Loucy (cell line): ENCODE measurements at regions not wholly inside any gene's neighbourhood (a gene's known extent, or its start where the extent isn't known, plus 50 kb on each side); places are given as distances from the start of the nearest gene placed in this dataset.

Source experiments
- H2AFZ ChIP-seq: fragments of 200-600 bp; sonication (generic); 2 replicates; pipeline ENCODE4 v1.6.0; 2016; ENCODE audit warnings: antibody characterized with exemption, mild to moderate bottlenecking, low read length, moderate library complexity
- H3F3A ChIP-seq: fragments of 200-600 bp; 2 replicates; pipeline ENCODE4 v1.6.0; 2016; ENCODE audit warnings: antibody characterized with exemption, low read depth, mild to moderate bottlenecking
- H3K27me3 ChIP-seq: fragments of 200-600 bp; sonication (generic); 2 replicates; pipeline ENCODE4 v1.6.1; 2014; ENCODE audit warnings: low read length, mild to moderate bottlenecking; ENCODE audit not compliant: insufficient read depth, poor library complexity, severe bottlenecking
- H3K36me3 ChIP-seq: fragments of 200-600 bp; sonication (generic); 2 replicates; pipeline ENCODE4 v1.6.1; 2016; ENCODE audit warnings: low read length; ENCODE audit not compliant: insufficient read depth
- H3K4me1 ChIP-seq: fragments of 200-600 bp; sonication (generic); 2 replicates; pipeline ENCODE4 v1.5.1; 2014; ENCODE audit warnings: low read length, mild to moderate bottlenecking; ENCODE audit not compliant: insufficient read depth, poor library complexity, severe bottlenecking
- H3K4me2 ChIP-seq: fragments of 200-600 bp; sonication (generic); 2 replicates; pipeline ENCODE4 v1.6.0; 2014; ENCODE audit warnings: antibody characterized with exemption, low read length, low read depth, mild to moderate bottlenecking; ENCODE audit not compliant: poor library complexity, severe bottlenecking
- H3K4me3 ChIP-seq: fragments of 200-600 bp; sonication (generic); 2 replicates; pipeline ENCODE4 v1.5.1; 2014; ENCODE audit warnings: low read length, mild to moderate bottlenecking, mixed read lengths; ENCODE audit not compliant: poor library complexity, severe bottlenecking
- H3K79me2 ChIP-seq: fragments of 200-600 bp; sonication (generic); 2 replicates; pipeline ENCODE4 v1.6.1; 2014; ENCODE audit warnings: low read length; ENCODE audit not compliant: insufficient read depth
- H3K9ac ChIP-seq: fragments of 200-600 bp; sonication (generic); 2 replicates; pipeline ENCODE4 v1.6.0; 2014; ENCODE audit warnings: mild to moderate bottlenecking, low read depth, low read length, moderate library complexity; ENCODE audit not compliant: poor library complexity, severe bottlenecking
- H3K9me2 ChIP-seq: fragments of 200-600 bp; sonication (generic); replicated peaks from 2 replicates; pipeline ENCODE4 v1.6.1; 2016; ENCODE audit warnings: low read depth, low read length, mixed read lengths
- H3K9me3 ChIP-seq: fragments of 200-600 bp; sonication (generic); 2 replicates; pipeline ENCODE4 v1.6.1; 2014; ENCODE audit warnings: mild to moderate bottlenecking, antibody characterized with exemption, low read length, low read depth; ENCODE audit not compliant: insufficient read depth
- H4K20me1 ChIP-seq: fragments of 200-600 bp; sonication (generic); 2 replicates; pipeline ENCODE4 v1.6.0; 2014; ENCODE audit warnings: antibody characterized with exemption, low read length, mild to moderate bottlenecking; ENCODE audit not compliant: insufficient read depth, poor library complexity, severe bottlenecking
- EZH2phosphoT487 ChIP-seq: fragments of 200-600 bp; IDR thresholded peaks from 2 replicates; pipeline ENCODE4 v1.6.1; 2018; ENCODE audit warnings: antibody characterized with exemption, mild to moderate bottlenecking, moderate library complexity, borderline replicate concordance
- TF ChIP-seq, protein P1 (sequence below): fragments of 200-600 bp; sonication (generic); conservative IDR thresholded peaks from 2 replicates; pipeline ENCODE4 v1.5.1; 2014; ENCODE audit warnings: mild to moderate bottlenecking, antibody characterized with exemption, low read length

DNA sequence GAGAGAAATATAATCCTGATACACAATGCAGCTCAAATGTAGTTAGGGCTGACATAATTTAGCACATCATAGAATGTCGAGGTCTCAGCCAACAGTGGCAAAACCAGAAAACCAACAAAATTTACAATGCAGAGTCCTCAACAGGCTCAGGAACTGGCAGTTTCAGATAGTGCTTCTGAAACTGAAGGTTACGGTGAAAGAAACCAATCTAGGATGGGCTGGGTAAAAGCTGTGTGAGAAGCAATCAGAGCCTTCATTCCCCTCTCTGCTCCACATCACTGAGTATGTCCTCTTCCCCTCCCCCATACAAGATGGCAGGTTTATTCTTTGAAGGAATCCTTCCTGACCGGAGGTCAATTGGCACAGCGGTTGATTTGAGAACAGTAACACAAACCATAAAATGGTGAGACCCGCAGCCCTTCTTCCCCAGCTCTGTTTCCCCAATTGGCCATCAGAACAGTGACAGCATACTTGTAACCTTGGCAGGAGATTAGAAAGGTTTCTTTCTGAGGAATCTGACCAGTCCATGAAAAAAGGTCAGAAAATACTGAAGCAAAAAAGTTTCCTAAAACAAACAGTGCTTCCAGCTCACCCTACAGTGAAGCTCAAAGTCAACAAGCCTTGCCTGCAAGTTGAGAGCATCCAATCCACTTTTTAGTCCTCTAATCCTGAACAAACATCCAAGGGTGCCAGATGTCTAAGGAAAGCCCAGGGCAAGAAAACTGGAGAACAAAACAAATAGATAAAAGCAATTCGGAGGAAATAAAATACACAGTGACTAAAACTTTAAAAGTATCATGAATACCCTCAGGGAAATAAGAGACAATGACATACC lies 53.9 kb upstream of the IL6 start:
- no peak overlapping the region for H3K4me2 ChIP-seq

DNA sequence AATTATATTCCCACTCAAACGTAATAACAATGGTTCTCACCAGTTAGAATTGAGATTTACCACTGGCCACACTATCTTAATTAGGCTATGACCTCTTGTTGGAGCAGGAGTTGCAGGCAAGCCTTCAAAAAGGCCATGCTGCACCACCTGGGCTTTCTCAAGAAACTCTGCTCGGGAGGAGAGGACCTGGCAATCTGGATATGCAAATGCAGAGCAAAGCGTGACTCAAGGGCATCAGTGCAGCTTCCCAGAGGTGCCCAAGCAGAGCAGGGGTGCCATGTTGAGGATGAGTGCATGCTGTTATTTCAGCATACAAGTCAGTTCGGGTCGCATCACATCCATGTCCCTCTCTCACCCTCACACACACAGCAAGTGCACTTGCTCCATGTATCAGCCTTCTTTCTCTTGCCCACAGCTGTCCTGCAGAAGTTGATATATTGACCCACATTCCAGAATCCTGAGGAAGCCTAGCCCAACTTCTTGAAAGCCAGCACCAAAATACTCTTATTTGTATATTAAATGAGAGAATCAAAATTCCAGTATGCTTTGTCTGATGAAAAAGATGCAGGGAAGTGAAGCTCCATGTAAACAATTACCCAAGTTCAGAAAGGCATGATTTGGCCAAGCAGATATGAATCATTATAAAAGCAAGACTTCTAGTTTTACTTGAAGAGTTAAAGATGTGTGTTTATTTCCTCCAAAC lies 55.7 kb upstream of the IL6 start:
- no peak overlapping the region for H3K4me2 ChIP-seq
- H3K4me1 ChIP-seq, result peaks cover 7% of the 10 kb centered on the region
- no peak overlapping the region for H3K9ac ChIP-seq
- no peak overlapping the region for H2AFZ ChIP-seq
- H4K20me1 ChIP-seq, result no peaks in the 10 kb centered on the region
- H3K4me3 ChIP-seq, result no peak overlapping the region
- no peaks in the 10 kb centered on the region for H3F3A ChIP-seq
- H3K36me3 ChIP-seq, result no peaks in the 10 kb centered on the region
- no peaks in the 10 kb centered on the region for H3K9me3 ChIP-seq
- no peaks in the 10 kb centered on the region for H3K79me2 ChIP-seq
- TF ChIP-seq EZH2phosphoT487, result no peak
- TF ChIP-seq, protein P1, sequence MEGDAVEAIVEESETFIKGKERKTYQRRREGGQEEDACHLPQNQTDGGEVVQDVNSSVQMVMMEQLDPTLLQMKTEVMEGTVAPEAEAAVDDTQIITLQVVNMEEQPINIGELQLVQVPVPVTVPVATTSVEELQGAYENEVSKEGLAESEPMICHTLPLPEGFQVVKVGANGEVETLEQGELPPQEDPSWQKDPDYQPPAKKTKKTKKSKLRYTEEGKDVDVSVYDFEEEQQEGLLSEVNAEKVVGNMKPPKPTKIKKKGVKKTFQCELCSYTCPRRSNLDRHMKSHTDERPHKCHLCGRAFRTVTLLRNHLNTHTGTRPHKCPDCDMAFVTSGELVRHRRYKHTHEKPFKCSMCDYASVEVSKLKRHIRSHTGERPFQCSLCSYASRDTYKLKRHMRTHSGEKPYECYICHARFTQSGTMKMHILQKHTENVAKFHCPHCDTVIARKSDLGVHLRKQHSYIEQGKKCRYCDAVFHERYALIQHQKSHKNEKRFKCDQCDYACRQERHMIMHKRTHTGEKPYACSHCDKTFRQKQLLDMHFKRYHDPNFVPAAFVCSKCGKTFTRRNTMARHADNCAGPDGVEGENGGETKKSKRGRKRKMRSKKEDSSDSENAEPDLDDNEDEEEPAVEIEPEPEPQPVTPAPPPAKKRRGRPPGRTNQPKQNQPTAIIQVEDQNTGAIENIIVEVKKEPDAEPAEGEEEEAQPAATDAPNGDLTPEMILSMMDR, result no peak
- no peaks in the 10 kb centered on the region for H3K9me2 ChIP-seq
- no peaks in the 10 kb centered on the region for H3K27me3 ChIP-seq

More for the DNA sequence above, 53.9 kb upstream of the IL6 start:
- H3K36me3 ChIP-seq, result no peaks in the 10 kb centered on the region
- peaks cover 7% of the 10 kb centered on the region for H3K4me1 ChIP-seq
- H2AFZ ChIP-seq, result no peak overlapping the region
- no peaks in the 10 kb centered on the region for H3K27me3 ChIP-seq
- H3K4me3 ChIP-seq, result no peak overlapping the region
- H4K20me1 ChIP-seq, result no peaks in the 10 kb centered on the region
- TF ChIP-seq, protein P1, result no peak
- TF ChIP-seq EZH2phosphoT487, result no peak
- H3F3A ChIP-seq, result no peaks in the 10 kb centered on the region
- H3K9ac ChIP-seq, result no peak overlapping the region
- H3K9me3 ChIP-seq, result no peaks in the 10 kb centered on the region
- H3K9me2 ChIP-seq, result no peaks in the 10 kb centered on the region
- H3K79me2 ChIP-seq, result no peaks in the 10 kb centered on the region

DNA sequence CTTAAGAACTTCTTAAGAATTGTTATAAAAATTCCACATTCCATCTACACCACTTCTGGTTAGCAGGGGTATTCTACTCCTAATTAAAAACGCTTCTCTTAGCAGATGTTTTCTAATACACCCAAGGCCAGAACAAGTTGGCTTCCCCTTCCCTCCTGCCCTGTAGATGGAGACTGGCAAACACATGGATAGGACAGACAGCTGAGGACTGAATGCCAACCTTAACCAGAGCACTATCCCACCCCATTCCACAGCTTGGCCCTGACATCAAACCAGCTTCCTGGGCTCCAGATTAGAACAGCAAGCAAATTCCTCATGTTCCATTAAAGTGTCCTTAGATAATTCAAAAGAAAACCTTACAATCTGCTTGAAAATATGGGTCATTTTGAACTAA lies 56.6 kb upstream of the IL6 start:
- Histone ChIP-seq H3K9me3 (no peaks in the 10 kb centered on the region), H3K36me3 (no peaks in the 10 kb centered on the region), H3K79me2 (no peaks in the 10 kb centered on the region), H3F3A (no peaks in the 10 kb centered on the region), H3K4me1 (no peaks in the 10 kb centered on the region), H3K9ac (no peak overlapping the region), H4K20me1 (no peaks in the 10 kb centered on the region), H2AFZ (no peak overlapping the region), H3K9me2 (no peaks in the 10 kb centered on the region), H3K4me2 (no peak overlapping the region), H3K4me3 (no peak overlapping the region), H3K27me3 (no peaks in the 10 kb centered on the region)
- TF ChIP-seq, protein P1, result no peak
- TF ChIP-seq EZH2phosphoT487, result no peak
